Mononuclear cell (primary cell): ENCODE measurements at regions not wholly inside any gene's neighbourhood (a gene's known extent, or its start where the extent isn't known, plus 50 kb on each side); places are given as distances from the start of the nearest gene placed in this dataset.

Experiments used
- H3K27me3 ChIP-seq: 2 replicates; pipeline ENCODE4 v1.6.0; 2011; ENCODE audit warnings: low read length, control low read depth; ENCODE audit not compliant: insufficient read depth
- H3K4me1 ChIP-seq: 2 replicates; pipeline ENCODE4 v1.5.1; 2011; ENCODE audit warnings: mild to moderate bottlenecking, low read length, control low read depth; ENCODE audit not compliant: insufficient read depth
- H3K4me3 ChIP-seq: 2 replicates; pipeline ENCODE4 v1.5.1; 2011; ENCODE audit warnings: mild to moderate bottlenecking, low read length, moderate library complexity
- H3K9me3 ChIP-seq: 2 replicates; pipeline ENCODE4 v1.5.1; 2011; ENCODE audit warnings: low read depth, mild to moderate bottlenecking, control low read depth, low read length

DNA sequence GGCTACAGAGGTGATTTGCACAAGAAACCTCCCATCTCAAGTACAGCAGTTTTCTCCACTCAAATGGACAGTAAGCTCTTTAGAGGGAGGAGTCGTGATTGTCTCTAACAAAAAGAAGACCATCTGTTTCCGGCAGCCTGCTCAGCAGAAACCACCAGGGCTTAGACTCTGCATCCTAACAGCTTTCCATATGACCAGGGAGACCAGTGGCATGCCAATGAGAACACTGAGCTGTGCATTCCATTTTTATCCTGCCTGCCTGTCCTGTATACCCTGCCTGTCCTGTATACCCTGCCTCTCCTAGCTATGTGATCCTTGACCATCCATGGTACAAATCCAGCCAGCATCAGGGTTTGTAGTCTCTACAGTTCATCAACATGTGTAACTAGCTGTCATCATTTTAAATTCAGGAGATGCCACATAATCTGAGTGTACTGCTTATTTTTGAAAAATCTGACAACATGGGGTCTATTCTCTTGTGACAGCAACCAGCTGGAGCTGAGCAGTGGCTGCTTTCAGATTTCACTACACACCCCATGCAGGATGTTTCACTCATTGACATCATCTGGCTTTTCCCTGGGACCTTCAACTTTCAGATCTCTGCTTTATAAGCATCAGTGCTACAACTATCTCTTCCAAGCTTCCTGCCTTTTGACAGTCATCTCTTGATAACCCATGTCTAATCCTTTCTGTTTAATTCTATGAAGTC is 50.5 kb upstream of the POU2AF2 start:
- Histone ChIP-seq H3K4me3 (no peak overlapping the region), H3K9me3 (no peaks in the 10 kb centered on the region), H3K27me3 (no peaks in the 10 kb centered on the region), H3K4me1 (no peaks in the 10 kb centered on the region)

DNA sequence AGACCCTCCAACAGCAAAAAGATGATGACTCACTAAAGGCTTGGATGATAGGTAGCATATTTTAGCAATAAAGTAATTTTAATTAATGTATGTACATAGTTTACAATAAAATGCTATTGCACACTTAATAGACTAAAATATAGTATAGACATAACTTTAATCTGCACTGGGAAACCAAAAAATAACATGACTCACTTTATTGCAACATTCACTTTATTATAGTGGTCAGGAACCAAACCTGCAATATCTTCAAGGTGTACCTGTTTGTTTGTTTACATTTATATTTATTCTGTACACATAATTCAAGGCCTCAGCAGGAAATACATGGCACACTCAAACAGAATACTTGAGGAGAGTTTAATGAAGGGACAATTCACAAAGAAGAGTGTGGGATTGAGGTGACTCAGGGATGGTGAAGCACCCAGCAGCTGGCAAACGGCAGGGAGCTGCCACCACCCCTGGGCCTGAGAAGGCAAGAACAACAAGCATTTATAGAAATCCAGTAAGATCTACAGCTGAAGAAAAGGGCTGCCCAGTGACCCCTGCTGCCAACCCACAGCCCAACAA is 51.5 kb upstream of the POU2AF2 start:
- Histone ChIP-seq H3K27me3 (no peaks in the 10 kb centered on the region), H3K9me3 (no peaks in the 10 kb centered on the region), H3K4me1 (no peaks in the 10 kb centered on the region), H3K4me3 (no peak overlapping the region)

DNA sequence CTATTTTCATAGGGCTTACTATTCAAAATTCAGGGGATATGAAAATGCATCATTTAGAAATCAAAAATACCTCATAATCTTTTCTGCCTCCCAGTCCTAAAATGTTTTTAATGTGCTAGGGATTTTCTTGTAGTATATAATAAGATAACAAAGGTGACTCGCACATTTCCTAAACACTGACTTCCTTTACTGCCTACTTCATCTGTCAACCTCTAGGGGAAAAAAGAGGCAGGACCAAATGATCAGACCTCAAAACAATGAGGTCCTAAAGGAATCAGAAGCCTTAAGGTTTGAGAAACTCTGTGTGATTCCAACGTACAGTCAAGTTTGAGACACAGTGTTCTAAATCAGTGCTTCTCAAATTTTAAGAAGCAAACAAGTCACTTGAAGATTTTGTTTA is 56.1 kb upstream of the POU2AF2 start:
- peaks cover 25% of the 10 kb centered on the region for H3K4me1 ChIP-seq
- no peaks in the 10 kb centered on the region for H3K9me3 ChIP-seq
- peaks cover 2% of the 10 kb centered on the region for H3K27me3 ChIP-seq
- H3K4me3 ChIP-seq: no peak overlapping the region

DNA sequence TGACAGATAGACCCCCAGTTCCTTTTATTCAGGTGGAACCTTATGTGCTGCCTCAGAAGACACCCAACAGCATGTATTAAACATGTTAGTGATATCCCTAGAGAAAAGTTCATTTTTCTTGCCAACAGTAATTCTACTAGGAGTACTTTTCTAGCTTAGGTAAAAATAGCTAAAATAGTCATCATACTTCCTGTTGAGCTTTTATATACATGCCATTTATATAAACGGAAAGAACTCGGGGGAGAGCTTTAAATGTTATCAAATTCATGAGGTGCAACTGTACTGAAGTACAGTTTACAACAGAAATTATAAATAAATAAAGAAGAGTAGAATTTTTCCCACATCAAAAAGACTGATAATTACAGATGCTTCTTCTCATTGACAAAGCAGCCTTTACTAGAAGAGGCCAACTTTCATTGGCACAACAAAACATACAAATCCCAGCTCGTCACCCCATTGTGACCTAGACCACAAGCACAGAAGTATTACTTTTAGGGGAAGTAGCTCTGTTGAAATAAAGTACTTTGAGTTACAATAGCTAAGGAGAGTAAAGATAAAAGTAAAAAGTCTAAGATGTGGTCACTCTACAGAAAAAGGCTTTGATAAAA is 59.1 kb upstream of the POU2AF2 start:
- Histone ChIP-seq H3K4me3 (no peak overlapping the region), H3K27me3 (peaks cover 2% of the 10 kb centered on the region), H3K9me3 (no peaks in the 10 kb centered on the region), H3K4me1 (peaks cover 30% of the 10 kb centered on the region)

DNA sequence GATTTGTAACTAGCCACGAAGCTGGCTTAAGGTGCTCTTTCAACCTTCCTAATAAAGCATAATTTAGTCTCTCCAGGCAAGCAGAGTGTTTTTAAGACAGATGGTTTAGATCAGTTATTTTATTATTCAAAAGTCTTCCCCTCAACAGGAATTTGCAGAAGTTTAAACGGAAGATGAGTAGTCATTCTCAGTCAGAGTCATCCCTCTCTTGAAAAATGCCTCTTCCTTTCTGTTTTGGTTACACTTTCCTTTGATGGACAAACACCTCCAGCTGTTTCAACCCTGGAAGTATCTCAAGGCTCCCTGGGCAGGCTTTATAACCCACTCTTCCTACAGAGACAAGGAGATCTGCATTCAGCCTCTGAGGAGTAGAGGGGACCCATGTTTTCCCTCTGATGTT is 60.3 kb upstream of the POU2AF2 start:
- Histone ChIP-seq H3K4me3 (no peak overlapping the region), H3K27me3 (peaks cover 2% of the 10 kb centered on the region), H3K4me1 (peaks cover 32% of the 10 kb centered on the region), H3K9me3 (no peaks in the 10 kb centered on the region)

DNA sequence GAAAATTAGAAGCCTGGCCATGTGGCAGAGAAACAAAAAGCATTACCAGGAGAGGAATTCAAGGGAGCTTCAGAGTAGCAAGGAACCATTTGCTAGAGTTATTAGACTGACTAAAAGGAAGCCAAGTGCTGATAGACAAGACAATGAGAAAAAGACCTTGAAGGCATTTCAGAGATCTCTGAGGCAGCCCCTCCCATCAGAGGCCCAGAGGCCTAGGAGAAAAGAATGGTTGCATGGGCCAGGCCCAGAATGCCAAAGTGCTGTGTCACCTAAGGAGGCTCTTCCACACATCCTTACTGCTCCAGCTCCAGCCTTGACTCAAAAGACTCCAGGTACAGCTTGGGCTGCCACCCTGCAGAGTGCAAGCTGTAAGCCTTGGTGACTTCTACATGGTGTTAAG is 61.8 kb upstream of the POU2AF2 start:
- Histone ChIP-seq H3K27me3 (peaks cover 2% of the 10 kb centered on the region), H3K4me1 (peaks cover 47% of the 10 kb centered on the region), H3K9me3 (no peaks in the 10 kb centered on the region), H3K4me3 (no peak overlapping the region)

DNA sequence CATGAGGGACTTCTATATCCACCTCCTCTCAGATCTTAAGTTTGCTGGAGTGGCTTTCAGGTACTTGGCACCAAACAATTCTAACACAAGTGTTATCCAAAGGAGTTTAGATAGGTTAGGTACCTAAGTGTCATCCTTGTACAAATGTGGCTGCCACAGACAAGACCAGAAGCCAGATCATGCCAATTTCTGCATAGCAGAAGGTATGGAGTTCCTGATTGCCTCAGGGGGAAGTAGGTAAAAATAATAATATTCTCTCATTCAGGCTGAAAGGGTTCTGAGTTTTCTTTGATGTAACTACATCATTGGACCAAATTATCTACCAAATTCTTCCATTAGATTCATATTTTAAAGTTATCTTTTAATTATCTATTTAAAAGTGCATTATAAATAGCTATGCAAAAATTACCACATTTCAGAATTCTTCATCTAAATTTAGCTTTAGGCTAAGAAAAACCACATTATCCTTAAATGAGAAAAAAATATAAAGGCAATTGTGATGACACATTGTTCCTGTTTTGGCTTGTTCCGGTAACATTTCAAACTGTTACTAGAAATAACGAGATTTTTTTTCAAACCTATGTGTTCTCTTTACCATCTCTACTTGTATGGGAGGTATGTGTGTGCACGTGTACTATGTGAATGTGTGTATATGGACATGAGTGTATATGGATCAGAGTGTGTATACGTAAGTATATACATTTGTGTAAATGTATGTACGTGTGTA is 66.2 kb upstream of the POU2AF2 start:
- Histone ChIP-seq H3K9me3 (no peaks in the 10 kb centered on the region), H3K27me3 (no peaks in the 10 kb centered on the region), H3K4me3 (no peak overlapping the region), H3K4me1 (peaks cover 51% of the 10 kb centered on the region)

DNA sequence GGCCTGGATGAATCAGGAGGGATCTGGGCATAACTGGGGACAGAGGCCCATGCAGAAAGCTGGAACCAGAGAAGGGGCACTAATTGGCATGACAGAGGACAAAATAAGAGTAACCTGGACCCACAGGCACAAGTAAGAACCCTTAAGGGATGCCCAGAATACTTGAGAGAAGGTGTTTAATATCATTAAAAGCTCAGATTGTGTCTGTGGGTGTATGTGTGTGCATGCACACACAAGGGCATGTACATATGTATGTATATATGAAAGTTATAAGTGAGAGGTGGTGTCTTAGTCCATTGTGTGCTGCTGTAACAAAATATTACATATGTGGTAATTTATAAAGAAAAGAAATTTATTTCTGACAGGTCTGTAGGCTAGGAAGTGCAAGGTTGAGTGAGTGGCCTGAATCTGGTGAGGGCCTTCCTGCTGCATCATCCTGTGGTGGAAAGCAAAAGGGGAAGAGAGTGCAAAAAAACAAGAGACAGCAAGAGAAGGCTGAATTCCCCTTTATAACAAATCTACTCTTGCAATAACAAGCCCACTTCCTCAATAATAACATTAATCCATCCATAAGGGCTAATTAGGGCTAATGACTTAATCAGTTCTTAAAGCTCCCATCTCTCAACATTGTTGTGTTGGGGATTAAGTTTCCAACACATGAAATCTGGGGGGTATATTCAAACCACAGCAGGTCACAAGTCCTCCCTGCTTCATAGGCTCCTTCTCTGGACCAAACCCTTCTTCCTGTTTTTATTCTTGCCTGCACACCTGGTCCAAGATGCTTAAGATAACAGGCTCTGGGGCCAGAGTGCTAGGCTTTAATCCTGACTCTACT is 68.3 kb upstream of the POU2AF2 start:
- no peak overlapping the region for H3K4me3 ChIP-seq

DNA sequence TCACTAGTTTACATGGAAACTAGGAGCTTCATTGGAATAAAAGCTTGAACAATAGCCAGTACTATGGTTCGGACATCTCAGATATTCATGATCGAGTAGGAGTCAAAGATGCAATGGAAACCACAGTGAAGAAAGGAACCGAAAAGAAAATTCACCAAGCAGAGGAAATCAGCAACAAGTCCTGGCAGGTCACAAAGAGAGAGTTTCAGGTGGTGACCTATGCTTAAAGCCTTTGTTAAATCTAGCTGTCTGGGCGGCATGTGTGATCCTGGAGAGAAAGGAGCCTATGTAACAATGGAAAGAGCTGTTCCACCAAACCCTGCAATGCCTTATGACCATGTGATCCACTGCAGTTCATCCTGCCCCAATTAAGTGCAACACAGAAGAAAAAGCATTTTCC is 68.9 kb upstream of the POU2AF2 start:
- no peak overlapping the region for H3K4me3 ChIP-seq
- H3K27me3 ChIP-seq: no peaks in the 10 kb centered on the region
- H3K4me1 ChIP-seq: peaks cover 48% of the 10 kb centered on the region
- no peaks in the 10 kb centered on the region for H3K9me3 ChIP-seq

More for the DNA sequence above, 68.3 kb upstream of the POU2AF2 start:
- Histone ChIP-seq H3K4me1 (peaks cover 48% of the 10 kb centered on the region), H3K27me3 (no peaks in the 10 kb centered on the region), H3K9me3 (no peaks in the 10 kb centered on the region)

DNA sequence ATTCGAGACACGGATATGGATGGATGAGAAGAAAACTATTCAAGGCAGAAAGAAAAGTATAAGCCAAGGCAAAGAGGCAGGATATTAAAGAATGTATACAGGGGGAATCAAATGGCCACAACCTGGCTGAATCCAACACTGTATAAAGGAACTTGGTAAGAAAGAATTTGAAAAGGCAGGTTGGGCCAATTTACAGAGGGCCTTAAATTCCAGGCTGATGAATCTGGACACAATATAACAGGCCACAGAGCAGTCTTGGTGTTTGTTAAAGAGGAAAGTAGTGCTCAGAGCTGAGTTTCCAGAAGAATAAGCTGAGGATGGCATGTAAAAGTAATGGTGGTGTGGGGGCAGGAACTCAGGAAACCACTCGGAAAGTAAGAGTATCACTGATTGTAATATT is 72.3 kb upstream of the POU2AF2 start:
- H3K9me3 ChIP-seq: no peaks in the 10 kb centered on the region
- H3K4me3 ChIP-seq: no peak overlapping the region
- H3K4me1 ChIP-seq: peaks cover 26% of the 10 kb centered on the region
- H3K27me3 ChIP-seq: no peaks in the 10 kb centered on the region

DNA sequence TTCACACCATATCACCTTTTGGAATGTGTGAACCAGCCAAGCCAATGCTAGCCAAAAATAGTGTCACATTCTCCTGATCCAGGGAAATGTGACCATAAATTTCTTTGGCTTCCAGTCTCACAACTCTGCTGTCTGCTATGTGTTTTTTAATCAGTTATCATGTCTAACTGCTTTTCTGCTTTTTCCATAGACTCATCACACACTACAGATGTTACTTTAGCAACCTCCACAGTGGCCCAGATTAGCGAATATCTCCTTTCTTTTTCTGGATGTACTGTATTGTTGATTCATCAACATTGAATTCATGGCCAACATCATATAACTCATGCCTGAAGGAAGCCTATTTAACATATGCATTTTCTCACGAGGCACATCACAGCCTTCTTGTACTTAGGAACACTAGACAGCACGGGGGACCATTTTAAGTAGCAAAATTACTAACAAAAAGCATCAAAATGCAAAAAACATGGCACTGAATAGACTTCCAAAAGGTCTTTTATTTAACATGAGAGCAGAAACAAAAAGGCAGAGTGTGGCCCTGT is 73.1 kb upstream of the POU2AF2 start:
- Histone ChIP-seq H3K4me3 (no peak overlapping the region), H3K27me3 (no peaks in the 10 kb centered on the region), H3K4me1 (peaks cover 17% of the 10 kb centered on the region), H3K9me3 (no peaks in the 10 kb centered on the region)

DNA sequence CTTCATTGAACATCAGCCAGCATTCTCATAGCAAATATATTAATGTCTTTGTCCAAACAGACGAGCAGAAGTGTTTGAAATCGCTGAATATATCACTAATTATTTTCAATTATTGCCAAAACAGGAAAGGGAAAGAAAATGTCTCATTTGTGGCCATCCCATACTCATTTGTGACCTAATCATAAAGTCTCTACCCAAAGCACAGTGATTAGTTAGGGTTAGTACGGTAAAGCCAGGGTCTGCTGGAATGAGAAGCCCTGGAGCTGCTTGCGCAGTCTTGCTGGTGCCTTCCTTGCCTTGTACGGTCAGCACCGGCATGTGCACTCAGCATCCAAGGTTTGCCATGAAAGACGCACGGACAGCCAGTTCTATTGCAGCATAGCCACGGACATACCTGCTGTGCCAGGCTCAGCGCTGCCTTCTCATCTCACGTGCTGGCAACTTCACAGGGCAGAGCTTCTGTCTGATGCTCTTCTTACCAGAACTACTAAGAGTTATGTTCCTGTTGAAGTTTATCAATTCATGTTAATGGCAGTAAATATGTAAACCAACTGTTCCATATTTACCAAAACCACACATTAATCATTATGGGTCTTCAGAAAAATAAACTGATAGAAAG is 74.7 kb upstream of the POU2AF2 start:
- no peaks in the 10 kb centered on the region for H3K27me3 ChIP-seq
- peaks cover 2% of the 10 kb centered on the region for H3K4me1 ChIP-seq
- H3K9me3 ChIP-seq: no peaks in the 10 kb centered on the region
- no peak overlapping the region for H3K4me3 ChIP-seq

DNA sequence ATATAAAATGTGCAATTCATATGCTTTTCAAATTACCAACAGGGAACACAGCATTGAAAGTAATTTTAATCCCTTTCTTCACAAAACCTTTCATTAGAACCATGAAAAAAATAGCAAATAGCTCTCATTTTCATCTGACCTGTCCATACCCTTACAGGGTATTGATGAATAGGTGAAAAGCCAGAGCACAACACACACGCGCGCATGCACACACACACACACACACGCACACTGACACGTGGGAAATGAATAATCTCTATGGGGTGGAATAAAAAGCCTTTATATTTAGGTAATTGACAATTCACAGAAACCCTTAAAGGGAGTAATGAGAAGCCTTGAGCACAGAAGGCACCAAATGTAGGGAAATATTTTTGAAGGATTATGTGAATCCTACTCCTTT is 76.2 kb upstream of the POU2AF2 start:
- H3K4me3 ChIP-seq: no peak overlapping the region
- no peaks in the 10 kb centered on the region for H3K9me3 ChIP-seq
- no peaks in the 10 kb centered on the region for H3K27me3 ChIP-seq
- H3K4me1 ChIP-seq: no peaks in the 10 kb centered on the region

DNA sequence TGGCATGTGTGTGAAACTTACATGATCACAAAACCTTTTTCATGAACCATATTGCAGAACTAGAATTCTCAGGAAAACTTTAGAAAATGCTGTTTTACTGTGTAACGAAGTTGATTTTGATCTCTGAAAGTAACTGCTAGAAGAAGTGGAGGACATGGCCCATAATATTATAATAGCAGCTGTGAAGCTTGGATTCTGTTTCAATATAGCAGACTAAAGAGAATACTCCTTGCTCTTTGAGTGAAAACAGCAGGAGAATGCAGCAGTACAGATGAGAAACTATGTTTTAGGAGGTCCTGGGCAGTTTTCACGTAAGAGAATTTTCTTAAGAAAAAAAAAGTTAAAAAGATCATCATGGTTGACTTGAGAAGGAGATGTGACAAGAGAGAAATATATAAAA is 76.7 kb upstream of the POU2AF2 start:
- H3K27me3 ChIP-seq: no peaks in the 10 kb centered on the region
- H3K4me1 ChIP-seq: no peaks in the 10 kb centered on the region
- H3K4me3 ChIP-seq: no peak overlapping the region
- no peaks in the 10 kb centered on the region for H3K9me3 ChIP-seq
